SH-SY5Y (cell line): ENCODE measurements at regions not wholly inside any gene's neighbourhood (a gene's known extent, or its start where the extent isn't known, plus 50 kb on each side); places are given as distances from the start of the nearest gene placed in this dataset.

ENCODE experiments used
- GATA2 ChIP-seq: IDR thresholded peaks from 2 replicates; pipeline ENCODE4 v1.6.1; 2011; ENCODE audit warnings: mild to moderate bottlenecking, low read depth, low read length
- GATA3 ChIP-seq: IDR thresholded peaks from 2 replicates; pipeline ENCODE4 v1.6.1; 2011; ENCODE audit warnings: low read depth, mild to moderate bottlenecking, low read length, moderate library complexity

GRCh38 chr3:102189541-102189940, 245.3 kb upstream of the ZPLD1 start:
- TF ChIP-seq GATA3 (no peak), GATA2 (no peak)

DNA sequence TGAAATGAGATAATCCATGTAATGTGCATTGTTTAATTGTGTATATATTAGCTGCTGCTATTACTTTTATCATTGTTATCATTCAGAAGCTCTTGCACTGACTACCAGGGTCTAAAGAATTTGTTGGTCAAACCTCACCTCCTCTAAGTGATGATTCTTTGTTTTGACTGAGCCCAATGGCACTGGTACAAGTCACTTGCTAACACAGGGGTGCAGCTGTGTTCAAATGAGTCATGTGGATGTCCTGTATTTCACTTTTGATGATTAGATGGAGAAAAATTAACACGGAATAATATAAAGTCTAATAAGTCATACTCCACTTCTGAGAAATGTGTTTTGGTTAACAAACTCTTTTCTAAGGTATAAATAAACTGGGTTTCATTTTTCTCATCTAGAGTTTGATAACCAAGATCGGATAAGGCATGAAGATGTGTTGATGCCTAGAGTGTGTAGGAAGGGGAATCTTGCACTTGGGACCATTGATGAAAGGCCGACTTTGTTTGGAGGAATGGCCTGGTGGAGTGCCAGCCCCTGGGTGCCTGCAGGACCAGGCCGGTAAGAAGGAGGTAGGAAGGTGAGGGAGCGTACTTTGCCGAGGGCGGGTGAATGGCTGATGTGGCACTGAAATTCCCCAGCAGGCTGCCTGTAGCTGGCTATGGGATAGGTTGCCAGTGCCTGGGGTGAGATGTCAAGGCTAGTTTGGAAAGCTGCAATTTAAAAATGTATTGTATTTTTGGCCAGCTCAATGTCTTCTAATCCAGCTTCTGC, 244.7 kb upstream of the ZPLD1 start:
- no peak for TF ChIP-seq GATA3
- no peak for TF ChIP-seq GATA2

- no peak for TF ChIP-seq GATA3
- TF ChIP-seq GATA2, result no peak
These were observed 242.2 kb upstream of the ZPLD1 start for GRCh38 chr3:102192575-102192974.

DNA sequence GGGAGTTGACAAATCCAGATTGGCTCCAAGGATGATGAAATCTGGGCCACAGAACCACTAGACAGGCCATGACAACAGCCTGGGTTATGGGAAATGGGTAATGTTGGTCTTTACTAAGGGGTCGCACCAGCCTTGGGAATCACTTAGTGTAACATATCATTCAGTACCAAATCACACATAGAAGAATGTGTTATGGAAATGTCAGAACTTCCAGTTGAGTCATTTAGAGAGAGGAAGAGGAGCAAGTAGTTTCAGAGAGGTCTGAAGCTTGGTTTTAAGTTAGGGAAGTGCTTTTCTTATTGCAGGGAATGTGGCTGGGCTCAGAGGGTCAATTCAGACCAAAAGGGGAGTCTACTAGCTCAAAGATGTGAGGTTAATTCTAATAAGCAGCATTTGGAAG, 241.6 kb upstream of the ZPLD1 start:
- TF ChIP-seq GATA3, result no peak
- no peak for TF ChIP-seq GATA2

- no peak for TF ChIP-seq GATA2
- TF ChIP-seq GATA3, result no peak
These were observed 240.8 kb upstream of the ZPLD1 start for GRCh38 chr3:102194001-102194400.

GRCh38 chr3:102194760-102195159, 240.1 kb upstream of the ZPLD1 start:
- TF ChIP-seq GATA2, result no peak
- TF ChIP-seq GATA3, result no peak

GRCh38 chr3:102195198-102195948, 239.4 kb upstream of the ZPLD1 start:
- TF ChIP-seq GATA3, result no peak
- TF ChIP-seq GATA2, result no peak

DNA sequence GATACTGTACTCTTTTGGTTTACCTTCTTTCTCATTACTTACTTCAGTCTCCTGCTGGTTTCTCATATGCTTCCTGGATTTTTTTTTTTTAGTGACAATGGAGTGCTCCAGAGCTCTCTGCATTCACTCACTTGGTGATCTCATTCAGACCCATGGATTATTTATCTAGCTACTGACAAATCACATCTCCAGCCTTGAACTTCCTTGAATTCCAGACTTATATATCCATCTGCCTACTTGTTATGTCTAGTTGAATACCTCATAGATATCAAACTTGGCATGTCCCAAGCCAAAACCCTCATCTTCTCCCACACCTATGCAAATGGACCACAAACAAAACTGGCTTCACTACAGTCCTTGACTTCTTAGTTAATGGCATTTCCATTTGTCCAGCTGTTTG, 234.7 kb upstream of the ZPLD1 start:
- TF ChIP-seq GATA2 (no peak), GATA3 (no peak)

DNA sequence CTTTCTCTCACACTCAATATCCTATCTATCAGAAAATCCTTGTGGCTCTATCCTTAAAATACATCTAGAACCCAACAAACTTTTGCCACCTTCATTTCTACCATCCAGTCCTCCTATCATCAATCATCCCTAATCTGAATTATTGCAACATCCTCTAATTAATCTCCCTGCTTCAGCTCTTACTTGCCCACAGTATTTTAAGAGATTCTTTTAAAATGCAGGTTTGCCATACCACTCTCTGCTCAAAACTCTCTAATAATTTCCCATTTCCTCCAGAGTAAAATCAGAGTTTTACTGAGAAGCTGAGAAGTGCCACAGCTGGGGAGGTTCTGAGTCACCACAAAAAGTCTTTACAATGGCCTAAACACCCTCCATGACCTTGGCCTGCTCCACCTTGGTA, 234.3 kb upstream of the ZPLD1 start:
- TF ChIP-seq GATA3 (no peak), GATA2 (no peak)

DNA sequence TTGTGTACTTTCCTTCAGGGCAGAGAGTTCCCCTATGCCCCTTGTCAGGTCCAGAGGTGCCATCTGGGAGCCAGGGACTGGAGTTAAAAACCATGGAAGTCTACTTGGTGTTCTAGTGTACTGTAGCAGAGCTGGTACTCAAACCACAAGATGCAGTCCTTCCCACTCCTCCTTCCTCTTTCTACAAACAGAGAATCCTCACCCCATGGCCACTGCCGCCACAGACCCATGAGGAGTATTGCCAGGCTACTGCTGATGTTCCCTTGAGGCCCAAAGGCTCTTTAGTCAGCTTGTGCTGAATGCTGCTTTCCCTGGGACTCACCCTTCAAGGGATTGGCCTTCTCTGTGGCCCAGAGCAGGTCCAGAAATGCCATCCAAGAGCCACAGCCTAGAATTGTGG, 229.2 kb upstream of the ZPLD1 start:
- TF ChIP-seq GATA2, result no peak
- no peak for TF ChIP-seq GATA3

DNA sequence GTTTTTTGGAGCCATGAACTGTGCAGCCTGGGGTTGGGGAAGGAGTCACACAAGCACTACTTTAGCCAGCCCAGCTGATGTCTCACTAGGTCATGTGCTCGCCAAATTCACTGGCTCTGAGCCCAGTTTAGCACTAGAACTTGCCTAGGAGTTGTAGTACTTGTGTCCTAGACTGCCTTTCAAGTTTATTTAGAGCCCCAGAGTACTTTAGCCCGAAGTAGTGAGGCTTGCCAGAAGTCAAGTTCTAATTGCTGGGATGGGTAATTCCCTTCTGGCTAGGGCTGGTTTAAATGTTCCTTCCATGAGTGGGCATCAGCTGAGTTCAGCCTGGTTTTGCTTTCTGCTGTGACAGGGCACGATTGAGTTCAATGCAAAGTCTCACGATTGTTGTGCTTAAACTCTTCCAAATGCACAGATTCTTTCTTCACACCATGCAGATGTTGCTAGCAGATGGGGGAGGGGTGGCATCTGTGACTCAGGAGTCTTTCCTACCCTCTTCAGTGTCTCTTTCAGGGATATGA, 228.2 kb upstream of the ZPLD1 start:
- TF ChIP-seq GATA2 (no peak), GATA3 (no peak)

DNA sequence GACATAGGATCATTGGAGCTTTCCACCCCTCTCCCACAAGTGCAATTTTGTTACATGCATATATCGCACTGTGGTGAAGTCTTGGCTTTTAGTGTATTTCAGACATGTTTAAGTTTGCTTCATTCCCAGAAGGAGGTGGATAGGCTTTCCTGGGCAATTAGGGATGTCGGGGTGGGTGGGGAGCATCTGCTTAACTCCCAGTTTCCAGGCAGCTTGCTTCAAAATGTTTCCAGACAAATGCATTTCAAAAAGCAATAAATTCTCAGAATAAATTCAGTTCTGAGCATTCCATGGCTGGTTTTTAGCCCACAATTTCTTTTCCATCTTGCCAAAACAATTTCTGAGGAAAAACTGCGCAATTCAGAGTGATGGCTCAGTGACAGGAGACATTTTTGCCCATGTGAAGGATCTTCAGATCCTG, 227.7 kb upstream of the ZPLD1 start:
- TF ChIP-seq GATA2 (no peak), GATA3 (no peak)

DNA sequence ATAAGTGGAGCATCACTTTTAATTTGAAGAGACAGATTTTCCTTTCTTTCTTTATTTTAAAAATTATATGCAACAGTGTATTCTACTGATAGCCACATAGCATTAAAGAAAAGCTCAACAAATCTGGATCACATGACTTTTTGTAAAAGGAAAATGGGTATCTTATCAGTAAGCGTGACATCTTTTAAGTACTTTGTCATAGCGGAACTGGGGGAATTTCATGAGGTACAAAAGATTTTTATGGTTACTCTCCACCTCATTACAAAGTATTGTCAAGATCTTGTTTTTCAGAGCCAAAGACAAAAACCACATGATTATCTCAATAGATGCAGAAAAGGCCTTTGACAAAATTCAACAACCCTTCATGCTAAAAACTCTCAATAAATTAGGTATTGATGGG, 219.6 kb upstream of the ZPLD1 start:
- TF ChIP-seq GATA2 (no peak), GATA3 (no peak)

DNA sequence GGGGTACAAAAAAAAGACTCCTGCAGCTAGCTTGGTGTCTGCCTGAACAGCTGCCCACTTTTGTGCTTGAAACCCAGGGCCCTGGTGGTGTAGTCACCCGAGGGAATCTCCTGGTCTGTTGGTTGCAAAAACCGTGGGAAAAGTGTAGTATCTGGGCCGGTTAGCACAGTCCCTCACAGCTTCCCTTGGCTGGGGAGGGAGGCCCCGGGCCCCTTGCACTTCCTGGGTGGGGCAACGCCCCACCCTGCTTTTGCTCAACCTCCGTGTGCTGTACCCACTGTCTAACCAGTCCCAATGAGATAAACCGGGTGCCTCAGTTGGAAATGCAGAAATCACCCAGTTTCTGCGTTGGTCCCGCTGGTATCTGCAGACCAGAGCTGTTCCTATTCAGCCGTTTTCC, 211.7 kb upstream of the ZPLD1 start:
- no peak for TF ChIP-seq GATA2
- no peak for TF ChIP-seq GATA3

GRCh38 chr3:102224171-102224570, 210.6 kb upstream of the ZPLD1 start:
- TF ChIP-seq GATA2, result no peak
- no peak for TF ChIP-seq GATA3

DNA sequence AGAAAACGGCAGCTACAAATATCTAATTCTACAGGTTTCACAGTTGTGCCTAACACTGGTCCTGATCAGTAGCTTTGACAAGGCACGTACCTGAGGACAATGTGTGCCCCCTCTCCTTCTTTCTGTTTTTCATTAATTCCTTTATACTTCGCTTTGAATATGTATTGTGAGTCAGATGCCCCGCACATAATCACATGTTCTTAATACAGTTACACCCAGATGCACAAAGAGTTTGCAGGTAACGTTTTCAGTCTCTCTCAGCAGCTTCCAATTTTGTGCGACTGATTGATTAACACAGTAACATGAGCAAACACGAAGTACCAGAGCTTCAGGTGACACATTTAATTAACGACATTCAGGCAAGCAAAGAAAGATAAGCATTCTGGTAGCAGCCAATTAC, 209.8 kb upstream of the ZPLD1 start:
- TF ChIP-seq GATA3 (no peak), GATA2 (no peak)
